ENCODE measurements at regions not wholly inside any gene's neighbourhood (a gene's known extent, or its start where the extent isn't known, plus 50 kb on each side); places are given as distances from the start of the nearest gene placed in this dataset.

DNA sequence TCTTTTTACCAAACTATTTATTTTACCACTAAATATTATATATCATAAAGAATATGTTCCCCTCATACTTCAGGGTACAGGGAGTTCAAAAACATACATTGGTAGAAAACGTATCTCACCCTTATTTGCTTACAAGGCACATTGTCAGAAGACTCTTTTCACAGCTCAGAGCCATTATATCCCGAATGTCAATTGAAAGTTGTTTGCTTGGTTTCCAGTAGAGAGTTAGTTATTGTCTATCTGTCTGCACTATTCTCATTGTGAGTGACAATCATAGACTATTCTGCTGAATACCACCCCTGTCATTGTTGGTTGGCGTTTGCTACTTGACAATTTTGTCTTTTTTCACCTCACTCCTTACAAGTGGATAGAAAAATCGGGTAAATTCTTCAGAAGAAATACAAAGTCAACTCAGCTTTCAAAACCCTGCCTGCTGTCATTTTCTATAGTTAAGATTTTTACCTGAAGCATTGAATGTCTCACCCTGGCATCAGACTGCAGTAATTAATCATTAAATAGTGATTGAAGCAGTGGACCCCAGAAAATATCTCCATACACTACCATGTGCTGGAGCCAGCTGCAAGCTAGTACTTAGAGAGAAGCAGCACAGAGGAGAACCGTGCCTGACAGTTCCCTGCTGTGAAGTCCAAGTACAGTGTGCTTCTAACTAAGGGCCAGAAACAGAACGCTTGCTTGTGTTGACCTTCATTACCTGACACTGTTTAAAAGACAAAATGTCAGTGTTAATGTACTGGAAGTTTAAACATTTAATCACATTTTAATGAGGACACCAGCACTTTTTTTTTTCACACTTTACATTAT is 510.6 kb downstream of the RERGL start:
- no peak for ATAC-seq
- no peak for TF ChIP-seq TOX (CRISPR knock-in tag; IDR thresholded peaks at IDR 0.05; ENCODE audit: borderline replicate concordance)
- TF ChIP-seq, protein P1, sequence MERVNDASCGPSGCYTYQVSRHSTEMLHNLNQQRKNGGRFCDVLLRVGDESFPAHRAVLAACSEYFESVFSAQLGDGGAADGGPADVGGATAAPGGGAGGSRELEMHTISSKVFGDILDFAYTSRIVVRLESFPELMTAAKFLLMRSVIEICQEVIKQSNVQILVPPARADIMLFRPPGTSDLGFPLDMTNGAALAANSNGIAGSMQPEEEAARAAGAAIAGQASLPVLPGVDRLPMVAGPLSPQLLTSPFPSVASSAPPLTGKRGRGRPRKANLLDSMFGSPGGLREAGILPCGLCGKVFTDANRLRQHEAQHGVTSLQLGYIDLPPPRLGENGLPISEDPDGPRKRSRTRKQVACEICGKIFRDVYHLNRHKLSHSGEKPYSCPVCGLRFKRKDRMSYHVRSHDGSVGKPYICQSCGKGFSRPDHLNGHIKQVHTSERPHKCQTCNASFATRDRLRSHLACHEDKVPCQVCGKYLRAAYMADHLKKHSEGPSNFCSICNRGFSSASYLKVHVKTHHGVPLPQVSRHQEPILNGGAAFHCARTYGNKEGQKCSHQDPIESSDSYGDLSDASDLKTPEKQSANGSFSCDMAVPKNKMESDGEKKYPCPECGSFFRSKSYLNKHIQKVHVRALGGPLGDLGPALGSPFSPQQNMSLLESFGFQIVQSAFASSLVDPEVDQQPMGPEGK (CRISPR knock-in tag; IDR thresholded peaks at IDR 0.05; ENCODE audit: borderline replicate concordance) = no peak
- TF ChIP-seq TCF4 (CRISPR knock-in tag; IDR thresholded peaks at IDR 0.05; ENCODE audit: borderline replicate concordance) = no peak
- no peak for TF ChIP-seq GLIS3 (CRISPR knock-in tag; IDR thresholded peaks at IDR 0.05)
- no peak for TF ChIP-seq ZC3H10 (CRISPR knock-in tag; IDR thresholded peaks at IDR 0.05)

DNA sequence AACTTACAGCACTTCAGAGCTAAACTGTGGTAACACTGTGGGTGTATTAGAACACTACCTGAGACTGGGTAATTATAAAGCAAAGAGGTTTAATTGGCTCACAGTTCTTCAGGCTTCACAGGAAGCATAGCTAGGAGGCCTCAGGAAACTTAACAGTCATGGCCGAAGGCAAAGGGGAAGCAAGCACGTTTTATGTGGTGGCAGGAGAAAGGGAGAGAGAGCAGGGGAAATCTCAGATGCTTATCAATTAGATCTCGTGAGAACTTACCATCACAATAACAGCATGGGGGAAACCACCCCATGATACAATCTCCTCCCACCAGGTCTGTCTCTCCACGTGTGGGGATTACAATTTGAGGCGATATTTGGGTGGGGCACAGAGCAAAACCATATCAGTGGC is 512.6 kb downstream of the RERGL start:
- ATAC-seq = no peak
- TF ChIP-seq SNAI2 (CRISPR knock-in tag; IDR thresholded peaks at IDR 0.05) (no peak), ISL1 (CRISPR knock-in tag; IDR thresholded peaks at IDR 0.05) (no peak), TOX (CRISPR knock-in tag; IDR thresholded peaks at IDR 0.05; ENCODE audit: borderline replicate concordance) (no peak), GLIS3 (CRISPR knock-in tag; IDR thresholded peaks at IDR 0.05) (no peak), CSDC2 (CRISPR knock-in tag; IDR thresholded peaks at IDR 0.05) (no peak), TCF4 (CRISPR knock-in tag; IDR thresholded peaks at IDR 0.05; ENCODE audit: borderline replicate concordance) (no peak), ARNTL (CRISPR knock-in tag; IDR thresholded peaks at IDR 0.05; ENCODE audit: borderline replicate concordance, low read depth) (no peak), ZFP3 (CRISPR knock-in tag; IDR thresholded peaks at IDR 0.05) (no peak), ZNF565 (CRISPR knock-in tag; conservative IDR thresholded peaks at IDR 0.05; ENCODE audit: low read depth) (no peak), OSR1 (CRISPR knock-in tag; IDR thresholded peaks at IDR 0.05) (no peak)
- TF ChIP-seq, protein P2, sequence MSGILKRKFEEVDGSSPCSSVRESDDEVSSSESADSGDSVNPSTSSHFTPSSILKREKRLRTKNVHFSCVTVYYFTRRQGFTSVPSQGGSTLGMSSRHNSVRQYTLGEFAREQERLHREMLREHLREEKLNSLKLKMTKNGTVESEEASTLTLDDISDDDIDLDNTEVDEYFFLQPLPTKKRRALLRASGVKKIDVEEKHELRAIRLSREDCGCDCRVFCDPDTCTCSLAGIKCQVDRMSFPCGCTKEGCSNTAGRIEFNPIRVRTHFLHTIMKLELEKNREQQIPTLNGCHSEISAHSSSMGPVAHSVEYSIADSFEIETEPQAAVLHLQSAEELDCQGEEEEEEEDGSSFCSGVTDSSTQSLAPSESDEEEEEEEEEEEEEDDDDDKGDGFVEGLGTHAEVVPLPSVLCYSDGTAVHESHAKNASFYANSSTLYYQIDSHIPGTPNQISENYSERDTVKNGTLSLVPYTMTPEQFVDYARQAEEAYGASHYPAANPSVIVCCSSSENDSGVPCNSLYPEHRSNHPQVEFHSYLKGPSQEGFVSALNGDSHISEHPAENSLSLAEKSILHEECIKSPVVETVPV (CRISPR knock-in tag; IDR thresholded peaks at IDR 0.05) = no peak

- no peak for TF ChIP-seq OSR1 (CRISPR knock-in tag; IDR thresholded peaks at IDR 0.05)
- TF ChIP-seq ZFP30 (CRISPR knock-in tag; IDR thresholded peaks at IDR 0.05) = no peak
- TF ChIP-seq ZC3H10 (CRISPR knock-in tag; IDR thresholded peaks at IDR 0.05) = no peak
- no peak for TF ChIP-seq TCF4 (CRISPR knock-in tag; IDR thresholded peaks at IDR 0.05; ENCODE audit: borderline replicate concordance)
- TF ChIP-seq ZNF565 (CRISPR knock-in tag; conservative IDR thresholded peaks at IDR 0.05; ENCODE audit: low read depth) = no peak
- no peak for TF ChIP-seq ZNF70 (CRISPR knock-in tag; IDR thresholded peaks at IDR 0.05)
- TF ChIP-seq, protein P1 (CRISPR knock-in tag; IDR thresholded peaks at IDR 0.05; ENCODE audit: borderline replicate concordance) = no peak
- no peak for TF ChIP-seq CSDC2 (CRISPR knock-in tag; IDR thresholded peaks at IDR 0.05)
- TF ChIP-seq TOX (CRISPR knock-in tag; IDR thresholded peaks at IDR 0.05; ENCODE audit: borderline replicate concordance) = no peak
- no peak for TF ChIP-seq ZNF8 (CRISPR knock-in tag; IDR thresholded peaks at IDR 0.05)
- TF ChIP-seq, protein P3, sequence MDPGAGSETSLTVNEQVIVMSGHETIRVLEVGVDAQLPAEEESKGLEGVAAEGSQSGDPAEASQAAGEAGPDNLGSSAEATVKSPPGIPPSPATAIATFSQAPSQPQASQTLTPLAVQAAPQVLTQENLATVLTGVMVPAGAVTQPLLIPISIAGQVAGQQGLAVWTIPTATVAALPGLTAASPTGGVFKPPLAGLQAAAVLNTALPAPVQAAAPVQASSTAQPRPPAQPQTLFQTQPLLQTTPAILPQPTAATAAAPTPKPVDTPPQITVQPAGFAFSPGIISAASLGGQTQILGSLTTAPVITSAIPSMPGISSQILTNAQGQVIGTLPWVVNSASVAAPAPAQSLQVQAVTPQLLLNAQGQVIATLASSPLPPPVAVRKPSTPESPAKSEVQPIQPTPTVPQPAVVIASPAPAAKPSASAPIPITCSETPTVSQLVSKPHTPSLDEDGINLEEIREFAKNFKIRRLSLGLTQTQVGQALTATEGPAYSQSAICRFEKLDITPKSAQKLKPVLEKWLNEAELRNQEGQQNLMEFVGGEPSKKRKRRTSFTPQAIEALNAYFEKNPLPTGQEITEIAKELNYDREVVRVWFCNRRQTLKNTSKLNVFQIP (CRISPR knock-in tag; IDR thresholded peaks at IDR 0.05; ENCODE audit: borderline replicate concordance, low read depth) = no peak
- TF ChIP-seq, protein P2 (CRISPR knock-in tag; IDR thresholded peaks at IDR 0.05) = no peak
- no peak for TF ChIP-seq GLIS3 (CRISPR knock-in tag; IDR thresholded peaks at IDR 0.05)
- no peak for TF ChIP-seq PPARA (CRISPR knock-in tag; IDR thresholded peaks at IDR 0.05; ENCODE audit: borderline replicate concordance)
- no peak for TF ChIP-seq RARB (CRISPR knock-in tag; IDR thresholded peaks at IDR 0.05)
- no peak for TF ChIP-seq ARNTL (CRISPR knock-in tag; IDR thresholded peaks at IDR 0.05; ENCODE audit: borderline replicate concordance, low read depth)
- ATAC-seq = no peak
Observed at GRCh38 chr12:17572250-17572649, 517.7 kb downstream of the RERGL start.

Data from SK-N-SH treated with all-trans-retinoic acid at 6 μM for 48 hours (cell line).